GM23338 (cell line): ENCODE measurements at regions not wholly inside any gene's neighbourhood (a gene's known extent, or its start where the extent isn't known, plus 50 kb on each side); places are given as distances from the start of the nearest gene placed in this dataset.

Source experiments
- ATAC-seq: fragments of 200-7000 bp; cut with Tn5 transposase; 3 replicates; pipeline ENCODE4 v1.9.1; 2020
- DNase-seq: peaks from one replicate; pipeline ENCODE4 v3.0.0-alpha.2; 2015; ENCODE audit warnings: low spot score
- H2AFZ ChIP-seq: fragments of 200-600 bp; sonication (generic); 2 replicates; pipeline ENCODE4 v1.8.0; 2016; ENCODE audit warnings: antibody characterized with exemption, mild to moderate bottlenecking, moderate library complexity
- H3F3A ChIP-seq: fragments of 200-600 bp; sonication (generic); replicated peaks from 2 replicates; pipeline ENCODE4 v1.8.0; 2017; ENCODE audit warnings: antibody characterized with exemption, mixed run types, low read depth
- H3K27ac ChIP-seq: fragments of 200-600 bp; sonication (generic); 2 replicates; pipeline ENCODE4 v1.6.1; 2016; ENCODE audit warnings: low read depth
- H3K27me3 ChIP-seq: fragments of 200-600 bp; sonication (generic); 2 replicates; pipeline ENCODE4 v1.8.0; 2016; ENCODE audit warnings: mild to moderate bottlenecking, mixed run types, moderate library complexity; ENCODE audit not compliant: insufficient read depth
- H3K36me3 ChIP-seq: fragments of 200-600 bp; sonication (generic); 2 replicates; pipeline ENCODE4 v1.8.0; 2016; ENCODE audit warnings: mild to moderate bottlenecking; ENCODE audit not compliant: insufficient read depth
- H3K4me1 ChIP-seq: fragments of 200-600 bp; sonication (generic); 2 replicates; pipeline ENCODE4 v1.8.0; 2016; ENCODE audit warnings: mild to moderate bottlenecking, moderate library complexity; ENCODE audit not compliant: insufficient read depth
- H3K4me2 ChIP-seq: fragments of 200-600 bp; sonication (generic); 2 replicates; pipeline ENCODE4 v1.7.1; 2017; ENCODE audit warnings: mixed run types
- H3K4me3 ChIP-seq: fragments of 200-600 bp; sonication (generic); 2 replicates; pipeline ENCODE4 v1.6.1; 2016; ENCODE audit warnings: mixed run types
- H3K79me2 ChIP-seq: fragments of 200-600 bp; sonication (generic); replicated peaks from 2 replicates; pipeline ENCODE4 v1.8.0; 2017; ENCODE audit warnings: mild to moderate bottlenecking; ENCODE audit not compliant: insufficient read depth
- H3K9me2 ChIP-seq: fragments of 200-600 bp; sonication (generic); 2 replicates; pipeline ENCODE4 v1.8.0; 2017; ENCODE audit not compliant: insufficient read depth
- H4K20me1 ChIP-seq: fragments of 200-600 bp; sonication (generic); replicated peaks from 2 replicates; pipeline ENCODE4 v1.8.0; 2017; ENCODE audit warnings: mild to moderate bottlenecking; ENCODE audit not compliant: insufficient read depth
- H3K27ac Mint-ChIP-seq: 2 replicates; pipeline ENCODE4 v1.8.0; 2020; ENCODE audit warnings: inconsistent platforms, mild to moderate bottlenecking, moderate library complexity, mixed read lengths
- H3K27me3 Mint-ChIP-seq: 3 replicates; pipeline ENCODE4 v1.8.0; 2022; ENCODE audit warnings: low read depth, mild to moderate bottlenecking, moderate library complexity, mixed read lengths, inconsistent platforms; ENCODE audit not compliant: insufficient read depth, poor library complexity
- H3K36me3 Mint-ChIP-seq: 3 replicates; pipeline ENCODE4 v1.8.0; 2021; ENCODE audit warnings: low read depth, mild to moderate bottlenecking, inconsistent platforms, moderate library complexity, mixed read lengths
- H3K4me1 Mint-ChIP-seq: 3 replicates; pipeline ENCODE4 v1.8.0; 2020; ENCODE audit warnings: mild to moderate bottlenecking, inconsistent platforms, mixed read lengths
- H3K4me3 Mint-ChIP-seq: 3 replicates; pipeline ENCODE4 v1.8.0; 2021; ENCODE audit warnings: moderate library complexity, mild to moderate bottlenecking, inconsistent platforms, mixed read lengths
- H3K9me3 Mint-ChIP-seq: 3 replicates; pipeline ENCODE4 v1.8.0; 2020; ENCODE audit warnings: moderate library complexity, mild to moderate bottlenecking, inconsistent platforms, mixed read lengths
- CTCF ChIP-seq, 2 experiments: fragments of 200-600 bp in 1 of 2; sonication (generic) in 1 of 2; conservative IDR thresholded peaks; 2 replicates each; pipeline versions ENCODE4 v1.5.1 to v1.6.1; 2016 to 2017; ENCODE audit warnings: antibody characterized with exemption in 2 of 2, low read depth in 2 of 2, mild to moderate bottlenecking in 2 of 2, moderate library complexity in 1 of 2
- ETS1 ChIP-seq: IDR thresholded peaks from 2 replicates; pipeline ENCODE4 v1.6.1; 2016; ENCODE audit warnings: antibody characterized with exemption
- EZH2 ChIP-seq: fragments of 200-600 bp; sonication (generic); IDR thresholded peaks from one replicate; pipeline ENCODE4 v1.8.0; 2017; ENCODE audit warnings: antibody characterized with exemption, mild to moderate bottlenecking, low read depth; ENCODE audit not compliant: unreplicated experiment
- EZH2phosphoT487 ChIP-seq: fragments of 200-600 bp; sonication (generic); IDR thresholded peaks from one replicate; pipeline ENCODE4 v1.8.1; 2018; ENCODE audit warnings: antibody characterized with exemption; ENCODE audit not compliant: unreplicated experiment
- JUNB ChIP-seq: IDR thresholded peaks from one replicate; pipeline ENCODE4 v1.6.1; 2016; ENCODE audit warnings: antibody characterized with exemption; ENCODE audit not compliant: unreplicated experiment
- NANOG ChIP-seq: IDR thresholded peaks from 2 replicates; pipeline ENCODE4 v1.6.1; 2016; ENCODE audit warnings: antibody characterized with exemption, borderline replicate concordance
- REST ChIP-seq: IDR thresholded peaks from one replicate; pipeline ENCODE4 v1.6.1; 2018; ENCODE audit warnings: antibody characterized with exemption; ENCODE audit not compliant: unreplicated experiment
- ZNF114 ChIP-seq: fragments of 250-450 bp; sonication (Bioruptor Pico); IDR thresholded peaks from 2 replicates; pipeline ENCODE4 v1.5.0; 2020; ENCODE audit warnings: mild to moderate bottlenecking, moderate library complexity
- ZNF331 ChIP-seq: fragments of 250-450 bp; sonication (Bioruptor Pico); IDR thresholded peaks from 2 replicates; pipeline ENCODE4 v1.5.0; 2020; ENCODE audit warnings: low read depth, mild to moderate bottlenecking, moderate library complexity

GRCh38 chr11:134783234-134783633, 371.2 kb upstream of the B3GAT1 start:
- no peak overlapping the region for H3K27ac Mint-ChIP-seq

More at GRCh38 chr11:134783234-134783633, 371.2 kb upstream of the B3GAT1 start:
- DNase-seq (no peak), ATAC-seq (no peak)
- Histone ChIP-seq H3F3A (no peaks in the 10 kb centered on the region), H3K36me3 (no peaks in the 10 kb centered on the region), H4K20me1 (no peaks in the 10 kb centered on the region), H3K27ac (no peak overlapping the region), H3K4me1 (no peaks in the 10 kb centered on the region), H3K4me3 (no peak overlapping the region), H3K9me2 (no peaks in the 10 kb centered on the region), H3K4me2 (no peak overlapping the region), H3K27me3 (no peaks in the 10 kb centered on the region), H2AFZ (no peak overlapping the region), H3K79me2 (no peaks in the 10 kb centered on the region)
- Mint-ChIP-seq H3K4me1 (peaks cover 4% of the 10 kb centered on the region; the same call in 2 of the 3 replicates), H3K9me3 (no peaks in the 10 kb centered on the region), H3K4me3 (no peak overlapping the region), H3K36me3 (no peaks in the 10 kb centered on the region), H3K27me3 (peaks cover 11% of the 10 kb centered on the region)
- no peak for TF ChIP-seq JUNB
- TF ChIP-seq ZNF331: no peak
- TF ChIP-seq EZH2phosphoT487: no peak
- no peak for TF ChIP-seq EZH2
- no peak for TF ChIP-seq REST
- TF ChIP-seq ETS1: no peak
- TF ChIP-seq CTCF (conservative IDR thresholded peaks at IDR 0.05; ENCODE audit: low read depth in 2 of 2): no peak
- TF ChIP-seq NANOG: no peak
- no peak for TF ChIP-seq ZNF114 (CRISPR knock-in tag)
